ENCODE measurements at regions not wholly inside any gene's neighbourhood (a gene's known extent, or its start where the extent isn't known, plus 50 kb on each side); places are given as distances from the start of the nearest gene placed in this dataset.

DNA sequence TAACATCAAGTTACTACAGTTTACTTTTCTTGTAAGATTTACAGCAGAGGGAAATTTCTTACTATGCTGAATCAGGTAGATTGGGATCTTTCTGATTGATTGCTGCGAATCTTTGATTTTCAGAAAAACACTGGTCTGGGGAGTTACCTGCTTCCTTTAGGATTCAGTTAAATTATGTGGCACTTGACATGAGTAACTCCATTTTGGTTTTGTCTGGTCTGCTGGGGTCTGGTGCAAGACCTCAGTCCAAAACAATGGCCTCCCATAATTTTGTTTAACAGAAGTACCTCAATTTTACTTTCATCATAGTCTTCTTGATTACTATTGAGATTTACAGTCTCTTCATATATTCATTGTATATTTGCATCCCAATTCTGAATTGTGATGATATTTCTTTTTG is 775.5 kb downstream of the TRIB2 start:
- TF ChIP-seq CTCF (IDR thresholded peaks at IDR 0.05) (no peak), POLR2A (IDR thresholded peaks at IDR 0.05) (no peak)

Measured in Peyer's patch (tissue), 4 donors.